WTC11 (cell line): ENCODE measurements at regions not wholly inside any gene's neighbourhood (a gene's known extent, or its start where the extent isn't known, plus 50 kb on each side); places are given as distances from the start of the nearest gene placed in this dataset.
"Not testable (repeated sequence)": the region's sequence is repeated elsewhere in the genome, so short reads cannot be mapped to it uniquely, and the experiment has no call there.

ENCODE experiments used
- ATF1 ChIP-seq: sonication (generic); formaldehyde crosslinking; IDR thresholded peaks from 2 replicates; pipeline ENCODE4 v1.8.1; 2023; ENCODE audit warnings: mild to moderate bottlenecking, moderate library complexity, missing genetic modification reagents
- KAT7 ChIP-seq: sonication (generic); formaldehyde crosslinking; IDR thresholded peaks from 2 replicates; pipeline ENCODE4 v1.8.1; 2023; ENCODE audit warnings: missing genetic modification reagents, mild to moderate bottlenecking, borderline replicate concordance
- SP1 ChIP-seq: sonication (generic); formaldehyde crosslinking; conservative IDR thresholded peaks from 2 replicates; pipeline ENCODE4 v1.8.1; 2022; ENCODE audit warnings: missing genetic modification reagents
- TF ChIP-seq, protein P1 (sequence below): fragments of 200-600 bp; IDR thresholded peaks from 2 replicates; pipeline ENCODE4 v1.8.0; 2022; ENCODE audit warnings: antibody characterized with exemption

DNA sequence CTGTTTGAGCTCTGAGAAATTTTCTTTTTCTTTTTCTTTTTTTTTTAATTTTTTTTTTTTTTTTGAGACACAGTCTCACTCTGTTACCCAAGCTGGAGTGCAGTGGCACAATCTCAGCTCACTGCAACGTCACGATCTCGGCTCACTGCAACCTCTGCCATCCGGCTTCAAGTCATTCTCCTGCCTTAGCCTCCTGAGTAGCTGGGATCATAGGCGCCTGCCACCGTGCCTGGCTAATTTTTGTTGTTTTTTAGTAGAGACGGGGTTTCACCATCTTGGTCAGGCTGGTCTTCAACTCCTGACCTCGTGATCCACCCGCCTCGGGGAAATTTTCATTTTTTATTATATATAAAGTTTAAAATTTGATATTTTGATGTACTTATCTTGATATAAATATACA lies 1870.7 kb upstream of the LRRTM1 start:
- TF ChIP-seq, protein P1, sequence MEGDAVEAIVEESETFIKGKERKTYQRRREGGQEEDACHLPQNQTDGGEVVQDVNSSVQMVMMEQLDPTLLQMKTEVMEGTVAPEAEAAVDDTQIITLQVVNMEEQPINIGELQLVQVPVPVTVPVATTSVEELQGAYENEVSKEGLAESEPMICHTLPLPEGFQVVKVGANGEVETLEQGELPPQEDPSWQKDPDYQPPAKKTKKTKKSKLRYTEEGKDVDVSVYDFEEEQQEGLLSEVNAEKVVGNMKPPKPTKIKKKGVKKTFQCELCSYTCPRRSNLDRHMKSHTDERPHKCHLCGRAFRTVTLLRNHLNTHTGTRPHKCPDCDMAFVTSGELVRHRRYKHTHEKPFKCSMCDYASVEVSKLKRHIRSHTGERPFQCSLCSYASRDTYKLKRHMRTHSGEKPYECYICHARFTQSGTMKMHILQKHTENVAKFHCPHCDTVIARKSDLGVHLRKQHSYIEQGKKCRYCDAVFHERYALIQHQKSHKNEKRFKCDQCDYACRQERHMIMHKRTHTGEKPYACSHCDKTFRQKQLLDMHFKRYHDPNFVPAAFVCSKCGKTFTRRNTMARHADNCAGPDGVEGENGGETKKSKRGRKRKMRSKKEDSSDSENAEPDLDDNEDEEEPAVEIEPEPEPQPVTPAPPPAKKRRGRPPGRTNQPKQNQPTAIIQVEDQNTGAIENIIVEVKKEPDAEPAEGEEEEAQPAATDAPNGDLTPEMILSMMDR: not testable (repeated sequence)
- TF ChIP-seq KAT7 (CRISPR knock-in tag); SP1; ATF1: not testable (repeated sequence)
